HG03095 (cell line): ENCODE measurements at regions not wholly inside any gene's neighbourhood (a gene's known extent, or its start where the extent isn't known, plus 50 kb on each side); places are given as distances from the start of the nearest gene placed in this dataset.

Experiments
- ATAC-seq: cut with Tn5 transposase; IDR thresholded peaks from one replicate; pipeline ENCODE4 v1.9.1; 2021; ENCODE audit warnings: moderate library complexity; ENCODE audit not compliant: unreplicated experiment

DNA sequence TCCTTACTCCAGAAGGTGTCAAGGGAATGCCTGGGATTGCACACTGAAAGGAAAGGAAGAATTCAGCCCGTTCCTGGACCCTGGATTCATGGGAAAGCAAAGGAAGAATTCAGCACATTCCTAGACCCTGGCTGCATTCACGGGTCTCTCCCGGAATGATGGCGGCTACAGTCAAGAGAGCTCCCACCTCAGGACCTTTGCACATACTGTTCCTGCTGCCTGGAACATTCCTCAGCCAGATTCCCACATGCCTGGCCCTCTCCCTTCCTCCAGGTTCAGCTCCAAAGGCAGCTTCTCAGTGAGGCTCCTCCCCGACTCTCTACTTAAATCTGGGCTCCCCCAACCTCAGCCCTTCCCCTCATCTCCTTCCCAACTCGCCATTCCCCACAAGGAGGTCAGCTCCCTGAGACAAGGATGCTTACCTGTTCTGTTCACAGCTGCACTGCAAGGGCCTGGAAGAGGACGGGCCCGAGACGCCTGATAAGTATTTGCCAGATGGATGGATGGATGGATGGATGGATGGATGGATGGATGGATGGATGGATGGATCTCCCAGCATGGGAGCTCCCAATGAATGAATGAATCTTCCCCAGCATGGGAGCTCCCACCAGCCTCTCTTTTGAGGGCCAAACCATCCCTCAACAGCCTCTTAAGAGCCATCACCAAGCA, 77.4 kb downstream of the NCOR2 start:
- ATAC-seq = no peak

DNA sequence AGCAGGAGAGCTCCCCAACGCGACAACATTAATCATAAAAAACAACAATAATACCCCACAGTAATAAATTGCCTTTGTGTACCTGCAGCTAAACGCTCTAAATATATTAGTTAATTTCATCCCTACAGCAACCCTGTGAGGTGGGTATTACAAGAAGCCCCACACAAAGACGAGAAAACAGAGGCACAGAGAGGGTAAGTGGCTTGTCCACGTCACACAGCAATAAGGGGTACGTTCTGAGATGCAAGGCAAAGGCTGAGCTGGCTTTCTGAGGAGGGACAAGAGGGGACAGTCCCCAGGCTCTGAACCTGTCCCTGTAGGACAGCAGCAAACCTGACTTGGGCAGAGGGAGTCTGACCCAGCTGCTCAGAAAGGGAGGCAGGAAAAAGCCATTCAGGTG, 78.2 kb downstream of the NCOR2 start:
- no peak for ATAC-seq

DNA sequence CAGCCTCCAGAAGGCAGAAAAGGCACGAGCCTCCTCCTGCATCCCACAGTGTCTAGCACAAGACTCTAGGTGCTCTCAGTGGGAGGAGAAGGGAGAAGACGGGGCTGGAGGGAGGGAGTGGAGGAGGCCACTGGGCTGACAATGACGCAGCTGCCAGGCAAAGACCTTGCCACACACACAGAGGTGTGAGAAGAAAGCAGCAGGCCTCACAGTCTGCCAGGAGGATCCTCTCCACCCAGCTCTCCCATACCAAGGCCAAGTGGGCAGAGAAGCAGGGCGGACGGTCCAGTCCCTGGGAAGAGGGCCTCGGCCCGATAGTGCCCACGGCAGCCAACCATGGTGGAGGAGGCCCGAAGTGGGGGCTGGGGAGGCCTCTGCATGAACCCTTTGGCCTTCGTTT, 78.9 kb downstream of the NCOR2 start:
- no peak for ATAC-seq

DNA sequence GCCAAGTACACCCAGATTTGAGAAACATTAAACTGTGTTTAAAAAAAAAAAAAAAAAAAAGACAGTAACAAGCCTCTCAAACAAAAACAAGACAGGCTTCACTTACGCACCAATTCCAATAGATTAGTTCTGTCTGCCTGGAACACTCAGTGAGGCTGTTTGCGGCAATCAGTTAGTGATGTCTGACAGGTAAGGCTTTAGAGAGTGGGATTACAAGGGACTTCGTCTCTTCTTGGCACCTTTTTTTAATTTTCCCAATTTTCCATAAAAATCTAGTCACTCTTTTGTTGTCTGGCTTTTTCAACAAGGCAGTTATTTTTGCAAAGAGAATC, 79.6 kb downstream of the NCOR2 start:
- ATAC-seq = no peak

DNA sequence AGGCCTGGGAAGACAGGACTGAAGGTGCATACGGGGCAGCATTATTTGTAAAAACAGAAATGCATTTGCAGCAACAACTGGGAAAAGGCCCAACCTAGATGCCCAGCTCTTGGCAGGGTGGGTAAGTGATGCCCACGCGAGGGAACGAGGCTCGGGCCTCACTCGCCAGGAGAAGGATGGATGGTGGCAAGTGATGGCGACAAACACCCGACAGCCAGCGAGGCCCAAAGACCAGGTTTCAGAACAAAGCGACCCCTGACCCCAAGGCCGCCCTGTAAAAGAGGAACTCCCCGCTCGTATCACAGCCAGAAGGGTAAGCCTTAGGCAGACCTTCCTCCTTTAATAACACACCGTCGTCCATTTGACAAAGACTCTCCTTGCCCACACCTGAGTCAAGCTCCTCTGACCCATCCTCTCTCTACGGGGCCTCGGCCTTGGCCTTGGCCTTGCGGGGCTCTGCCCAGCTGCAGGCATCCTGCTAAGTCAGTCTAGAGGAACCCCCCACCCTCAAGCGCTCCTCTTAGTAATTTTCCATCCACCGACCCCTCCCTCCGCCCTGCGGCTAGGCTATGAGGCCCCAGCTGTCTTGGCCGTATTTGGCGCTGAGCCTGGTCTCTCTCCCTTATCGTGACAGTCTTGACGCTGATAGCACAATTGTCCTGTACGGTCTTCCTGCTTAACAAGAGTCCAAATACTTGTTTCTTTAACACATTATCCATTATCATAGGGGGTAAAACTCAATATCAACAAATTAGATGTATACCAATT, 80.2 kb downstream of the NCOR2 start:
- no peak for ATAC-seq

DNA sequence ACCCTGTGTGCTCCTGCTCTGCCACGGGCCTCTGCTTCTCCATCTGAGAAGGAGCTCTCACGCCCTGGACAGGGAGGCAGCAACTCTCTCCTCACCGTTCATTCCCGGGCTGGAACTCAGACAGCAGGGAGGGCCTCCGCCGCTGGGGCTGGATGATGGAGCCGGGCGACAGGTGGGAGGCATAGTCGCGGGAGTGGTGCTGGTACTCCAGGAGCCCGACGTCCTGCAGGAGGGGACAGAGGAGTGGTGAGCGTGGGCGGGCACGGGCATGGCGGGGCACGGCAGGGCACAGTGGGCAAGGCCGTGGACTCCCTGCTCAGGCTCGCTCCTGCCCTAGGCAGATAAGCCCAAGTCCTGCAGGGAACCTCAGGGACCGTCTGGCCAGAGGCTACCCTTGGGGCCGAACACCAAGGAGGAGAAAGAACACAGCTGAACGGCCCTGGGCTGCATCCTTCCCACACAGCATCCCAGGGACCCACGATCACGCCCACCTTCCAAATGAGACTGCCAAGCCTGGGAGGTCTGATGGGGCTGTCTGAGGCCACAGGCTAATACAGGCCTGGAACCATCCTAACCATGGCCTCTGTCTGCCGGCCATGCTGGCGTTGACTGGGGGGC, 81.0 kb downstream of the NCOR2 start:
- no peak for ATAC-seq

DNA sequence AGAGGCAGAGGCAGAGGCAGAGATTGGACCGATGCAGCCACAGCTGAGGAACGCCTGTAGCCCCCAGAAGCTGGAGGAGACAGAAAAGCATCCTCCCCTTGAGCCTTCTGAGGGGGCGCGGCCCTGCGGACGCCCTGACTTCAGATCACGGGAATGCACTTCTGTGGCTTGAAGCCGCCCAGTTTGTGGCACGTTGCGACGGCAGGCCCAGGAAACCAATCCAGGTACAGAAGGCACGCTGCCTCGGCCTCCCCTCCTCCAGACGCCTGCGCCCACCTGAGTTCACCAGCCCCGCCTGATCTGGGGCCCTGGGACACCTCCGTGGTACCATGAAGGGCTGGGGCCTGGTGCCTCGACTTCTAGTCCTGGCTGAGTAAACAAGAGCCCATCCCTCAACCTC, 82.0 kb downstream of the NCOR2 start:
- ATAC-seq = no peak

DNA sequence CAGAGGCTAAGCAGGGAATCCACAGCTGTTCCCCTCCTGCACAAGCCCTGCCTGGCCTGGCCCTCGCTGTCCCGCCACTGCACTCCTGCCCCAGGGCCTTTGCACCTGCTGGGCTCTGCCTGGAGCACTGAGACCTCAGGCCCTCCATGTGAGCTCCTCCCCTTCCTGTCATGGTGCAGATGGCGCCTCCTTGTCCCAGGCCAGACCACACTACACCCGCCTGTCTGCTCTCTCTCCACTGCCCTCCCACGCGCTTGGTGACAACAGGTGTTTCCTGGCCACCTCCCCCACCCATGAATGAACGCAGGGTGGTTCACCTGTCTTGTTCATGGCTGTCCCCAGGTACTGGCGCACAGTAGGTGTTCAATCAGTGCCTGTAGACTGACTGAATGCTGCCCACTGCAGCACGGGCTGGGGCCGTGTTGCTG, 82.9 kb downstream of the NCOR2 start:
- no peak for ATAC-seq

DNA sequence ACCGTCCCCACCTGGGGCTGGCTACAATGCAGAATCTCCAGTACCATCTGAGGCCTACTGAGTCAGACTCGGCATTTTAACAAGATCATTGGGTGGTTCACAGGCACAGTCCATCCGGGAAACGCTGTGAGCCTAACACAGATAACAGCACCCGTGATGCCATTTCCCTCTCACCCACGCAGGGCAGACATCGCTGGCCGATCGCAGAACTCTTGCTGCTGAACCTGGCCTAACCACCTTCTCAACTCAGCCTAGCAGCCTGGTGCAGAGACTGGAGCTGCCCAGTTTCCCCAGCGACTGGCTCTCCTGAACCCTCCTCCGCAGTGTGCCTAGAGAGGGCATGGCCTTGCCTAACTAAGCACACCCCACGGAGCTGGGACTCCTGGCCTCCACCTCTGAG, 83.3 kb downstream of the NCOR2 start:
- no peak for ATAC-seq

DNA sequence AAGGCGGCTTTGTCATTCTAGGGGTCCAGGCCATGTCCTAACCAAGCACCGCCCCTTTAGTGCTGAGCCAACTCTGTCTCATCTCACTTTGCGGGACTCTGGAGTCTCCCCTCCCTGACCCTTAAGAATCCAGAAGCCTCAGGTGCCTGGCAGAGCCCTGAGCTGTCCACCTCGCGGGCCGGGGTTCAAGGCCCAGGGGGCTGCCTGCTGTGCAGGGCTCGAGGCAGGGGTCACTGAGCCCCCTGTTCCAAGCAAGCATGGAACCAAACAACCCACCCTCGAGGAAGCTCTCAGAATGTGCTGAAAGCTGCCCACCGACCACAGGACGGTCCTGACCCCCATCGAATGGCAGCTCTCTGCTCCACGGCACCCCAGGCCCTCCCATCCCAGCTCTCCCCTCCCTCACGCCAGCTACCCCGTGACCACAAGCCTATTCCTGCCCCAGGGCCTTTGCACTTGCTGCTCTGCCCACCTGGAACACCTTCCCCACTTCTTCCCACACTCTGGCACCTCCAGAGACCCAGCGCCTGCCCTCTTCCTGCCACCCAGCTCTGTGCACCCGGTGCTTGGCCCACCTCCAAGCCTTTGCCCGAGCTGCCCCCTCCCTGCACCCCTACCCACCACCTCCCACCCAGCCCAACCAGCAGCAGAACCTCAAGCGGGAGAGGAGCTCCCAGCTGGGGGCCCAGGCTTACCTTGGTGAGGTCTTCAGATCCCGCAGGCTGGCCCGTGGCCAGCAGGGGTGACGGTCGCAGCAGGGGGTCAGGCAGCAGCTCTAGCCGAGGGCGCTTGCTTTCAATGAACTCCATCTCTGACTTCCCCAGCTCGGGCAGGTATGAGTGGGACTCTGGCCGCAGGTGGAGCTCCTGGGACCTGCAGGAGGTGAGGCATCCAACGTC, 84.3 kb downstream of the NCOR2 start:
- no peak for ATAC-seq

DNA sequence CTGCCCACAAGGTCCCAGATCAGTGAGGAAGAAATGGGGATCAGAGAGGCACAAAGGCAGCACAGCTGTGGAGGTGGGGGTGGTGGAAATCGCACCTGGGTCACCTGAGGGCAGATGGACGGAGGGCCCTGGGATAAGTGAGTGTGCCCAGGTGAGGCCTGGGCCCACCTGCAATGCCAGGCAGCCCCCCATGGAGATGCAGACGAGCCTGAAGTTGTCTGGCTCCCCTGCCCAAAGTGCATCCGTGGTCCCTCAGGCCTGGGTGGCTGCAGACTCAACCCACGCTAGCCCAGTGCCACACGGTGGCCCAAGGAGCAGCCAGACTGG, 84.9 kb downstream of the NCOR2 start:
- ATAC-seq = no peak

DNA sequence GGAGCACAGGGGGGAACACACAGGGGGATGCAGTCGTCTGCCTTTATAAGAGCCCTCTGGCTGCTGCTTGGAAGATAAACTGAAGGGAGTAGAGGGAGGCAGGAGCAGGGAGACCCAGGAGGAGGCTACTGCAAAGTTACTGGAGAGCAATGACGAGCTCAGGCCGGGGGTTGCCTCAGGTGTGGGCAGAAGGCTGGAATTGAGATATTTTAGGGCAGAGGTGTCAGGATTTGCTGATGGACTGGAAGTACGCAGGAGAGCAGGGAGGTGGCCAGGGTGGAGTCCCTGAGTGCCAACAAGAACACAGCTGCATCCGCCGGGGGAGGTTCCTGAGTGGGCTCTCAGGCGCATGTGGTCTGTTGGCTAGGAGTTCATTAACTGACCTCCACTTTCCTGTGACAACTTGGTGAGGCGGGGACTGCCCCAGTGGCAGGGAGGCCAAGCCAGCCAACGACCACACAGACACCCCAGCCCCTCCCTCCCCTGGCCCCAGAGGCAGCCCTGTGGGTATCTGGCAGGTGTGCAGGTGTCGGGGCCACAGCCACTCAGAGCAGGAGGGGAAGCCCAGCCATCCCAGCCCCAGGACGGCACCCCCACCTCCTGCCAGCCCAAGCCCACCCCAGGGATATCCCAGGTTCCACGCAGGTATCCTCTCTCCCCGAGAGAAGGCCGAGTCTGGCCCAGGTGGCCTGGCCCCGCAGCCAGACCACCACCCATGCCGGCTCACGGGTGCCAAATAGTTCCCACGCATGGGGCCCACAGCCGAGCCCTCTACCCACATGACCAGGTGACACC, 85.4 kb downstream of the NCOR2 start:
- ATAC-seq = peak; percentile 38

DNA sequence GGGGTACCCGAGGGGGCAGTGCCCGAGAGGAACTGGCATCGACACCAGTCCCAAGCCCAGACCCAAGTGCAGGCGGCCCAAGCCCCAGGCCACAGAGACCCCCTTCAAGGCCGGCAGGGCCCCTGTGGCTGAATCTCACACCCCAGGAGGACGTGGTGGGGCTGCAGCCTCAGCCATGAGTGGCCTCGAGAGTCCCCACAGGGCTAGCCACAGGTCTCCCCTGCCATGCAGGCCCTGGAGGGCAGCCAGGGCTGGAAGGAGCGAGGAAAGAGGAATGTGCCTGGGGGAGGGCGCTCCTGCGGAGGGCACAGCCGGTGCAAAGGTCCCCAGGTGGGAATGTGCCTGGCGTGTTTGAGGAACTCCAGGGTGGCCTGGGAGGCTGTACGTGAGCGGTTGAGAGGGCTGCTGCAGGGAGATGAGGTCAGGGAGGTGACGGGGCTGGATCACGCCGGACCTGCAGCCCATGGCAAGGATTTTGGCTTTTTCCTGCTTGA, 86.1 kb downstream of the NCOR2 start:
- ATAC-seq = no peak

DNA sequence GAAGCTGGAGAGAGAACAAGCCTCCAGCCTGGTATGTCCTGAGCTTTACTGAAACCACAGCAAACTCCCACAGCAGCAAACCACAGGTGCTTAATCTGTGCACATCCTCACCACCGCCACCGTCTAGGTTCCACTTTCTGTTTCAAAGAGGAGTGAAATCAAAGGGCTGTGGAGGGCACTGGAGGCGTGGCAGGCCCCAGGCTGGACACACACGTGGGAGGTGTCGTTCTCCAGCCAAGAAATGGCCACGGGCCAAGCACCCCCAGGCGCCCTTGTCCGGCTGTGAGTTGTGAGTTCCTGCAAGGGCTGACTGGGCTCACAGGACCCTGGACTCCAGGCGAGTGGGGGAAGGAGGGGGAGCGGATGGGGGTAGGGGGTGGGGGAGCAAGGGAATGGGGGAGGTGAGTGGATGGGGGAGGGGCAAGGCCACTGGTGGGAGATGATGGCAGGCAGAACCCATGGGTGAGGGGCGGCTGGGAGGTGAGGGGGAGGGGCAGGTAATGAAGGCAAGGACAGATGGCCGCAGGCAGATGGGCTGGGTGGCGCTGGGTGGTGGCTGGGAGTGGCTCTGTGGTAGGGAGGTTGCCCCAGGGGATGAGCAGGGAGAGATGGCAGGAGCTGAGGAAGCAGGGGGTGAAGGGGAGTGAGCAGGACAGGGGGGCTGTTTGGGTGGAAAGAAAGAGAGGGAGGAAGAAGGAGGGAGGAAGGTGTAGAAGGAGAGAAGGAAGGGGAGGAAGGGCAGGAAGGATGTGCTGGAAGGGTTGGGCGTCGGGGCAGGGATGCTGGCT, 86.7 kb downstream of the NCOR2 start:
- ATAC-seq = peak; percentile 65

DNA sequence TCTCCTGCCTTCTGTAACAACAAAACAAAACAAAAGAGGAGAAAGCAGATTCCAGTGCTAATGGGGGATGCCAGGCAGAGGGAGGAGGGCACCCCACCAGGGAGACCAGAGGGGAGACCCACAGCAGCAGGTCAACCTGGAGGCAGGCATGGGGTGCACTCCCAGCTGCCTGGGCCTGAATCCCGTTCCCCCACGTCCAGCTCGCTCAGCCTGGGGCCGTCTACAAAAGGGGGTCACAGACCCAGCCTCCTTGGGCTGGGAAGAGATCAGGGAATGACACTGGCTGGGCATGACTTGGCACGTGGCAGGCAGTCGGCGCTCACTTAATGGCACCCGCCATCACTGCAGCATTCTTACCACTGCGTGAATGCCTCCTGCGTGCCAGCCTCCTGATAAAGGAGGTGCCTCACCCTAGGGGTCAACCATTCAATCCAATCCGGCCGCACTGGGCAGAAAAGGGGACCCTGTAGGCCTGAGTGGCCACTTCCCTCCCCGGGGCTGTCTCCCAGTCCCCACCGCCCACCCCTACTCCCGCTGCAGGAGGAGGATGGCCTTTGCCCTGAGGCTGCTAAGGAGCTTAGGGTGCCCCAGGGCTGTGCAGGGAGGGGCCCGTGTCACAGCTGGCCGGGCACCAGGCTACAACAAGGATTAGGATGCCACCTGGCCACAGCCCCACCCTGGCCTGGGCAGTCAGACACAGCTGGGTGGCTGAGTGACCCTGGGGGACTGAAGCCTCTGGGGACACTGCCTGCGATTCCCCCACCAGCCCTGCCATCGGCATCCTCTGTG, 87.5 kb downstream of the NCOR2 start:
- ATAC-seq = no peak

DNA sequence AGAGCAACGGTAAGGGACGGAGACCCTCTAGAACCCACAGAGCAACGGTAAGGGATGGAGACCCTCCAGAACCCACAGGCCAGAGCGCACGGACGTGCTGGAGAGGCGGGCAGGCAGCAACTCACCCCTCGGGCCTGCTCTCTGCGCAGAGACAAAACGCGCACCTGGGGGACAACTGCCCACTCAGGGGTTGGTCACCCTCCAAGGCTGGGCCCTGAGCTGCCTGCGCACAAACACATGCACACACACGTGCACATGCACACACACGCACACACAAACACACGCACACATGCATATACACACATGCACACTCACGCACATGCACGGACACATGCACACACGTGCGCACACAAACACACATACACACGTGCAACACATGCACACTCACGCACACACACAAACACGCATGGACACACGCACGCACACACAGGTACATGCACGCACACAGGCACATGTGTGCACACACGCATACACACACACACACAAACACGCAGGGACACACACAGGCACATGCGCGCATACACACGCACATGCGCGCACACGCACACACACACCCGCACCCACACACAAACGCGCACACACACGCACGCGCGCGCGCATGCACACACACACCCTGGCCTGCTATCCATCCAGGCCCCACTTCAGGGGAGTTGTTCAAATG, 88.3 kb downstream of the NCOR2 start:
- no peak for ATAC-seq

DNA sequence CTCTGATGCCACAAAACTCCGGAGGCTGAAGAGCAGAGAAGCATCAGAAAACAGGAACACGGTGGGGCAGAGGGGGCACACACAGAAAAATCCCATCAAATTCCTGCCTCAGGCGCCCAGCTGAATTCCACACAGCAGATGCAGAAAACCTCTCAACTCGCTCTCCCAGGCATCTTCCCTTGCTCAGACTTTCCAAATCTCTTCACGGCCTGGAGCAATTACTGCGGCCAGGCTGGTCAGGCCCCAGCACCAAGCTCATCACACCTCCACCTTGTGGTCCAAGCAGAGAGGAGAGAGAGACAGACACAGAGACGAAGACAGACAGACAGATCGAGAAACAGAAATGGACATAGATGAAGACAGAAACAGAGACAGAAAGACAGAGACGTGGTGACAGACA, 89.0 kb downstream of the NCOR2 start:
- no peak for ATAC-seq

DNA sequence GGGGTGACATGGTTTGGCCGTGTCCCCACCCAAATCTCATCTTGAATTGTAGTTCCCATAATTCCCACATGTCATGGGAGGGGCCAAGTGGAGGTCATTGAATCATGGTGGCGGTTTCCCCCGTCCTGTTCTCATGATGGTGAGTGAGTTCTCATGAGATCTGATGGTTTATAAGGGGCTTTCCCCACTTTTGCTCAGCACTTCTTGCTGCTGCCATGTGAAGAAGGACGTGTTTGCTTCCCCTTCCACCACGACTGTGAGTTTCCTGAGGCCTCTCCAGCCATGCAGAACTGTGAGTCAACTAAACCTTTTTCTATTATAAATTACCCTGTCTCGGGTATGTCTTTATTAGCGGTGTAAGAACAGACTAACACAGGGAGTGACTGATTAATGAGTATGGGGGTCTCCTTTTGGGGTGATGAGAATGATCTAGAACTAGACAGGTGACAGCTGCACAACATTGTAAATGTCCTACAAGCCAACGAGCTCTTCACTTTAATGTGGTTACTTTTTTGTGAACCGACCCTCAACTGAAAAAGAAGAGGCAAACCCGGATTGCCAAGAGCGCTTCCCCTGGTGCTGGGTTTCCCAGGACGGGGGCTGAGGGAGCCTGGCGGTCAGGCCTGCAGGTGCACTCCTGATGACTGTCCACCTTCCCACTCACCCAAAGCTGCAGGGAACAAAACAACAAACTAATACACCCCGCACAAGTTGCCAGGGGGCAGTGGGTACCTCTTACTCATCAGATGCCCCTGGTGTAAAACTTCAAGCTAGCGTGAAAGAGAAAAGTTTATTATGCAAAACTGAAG, 90.1 kb downstream of the NCOR2 start:
- ATAC-seq = no peak
